MCF 10A (cell line): ENCODE measurements at regions not wholly inside any gene's neighbourhood (a gene's known extent, or its start where the extent isn't known, plus 50 kb on each side); places are given as distances from the start of the nearest gene placed in this dataset.

Experiments
- BruUV-seq: library from RNA; stranded (reverse); fragments of 400-500 nt; replicated peaks from 2 replicates; lab custom pipeline; 2021; lab: Mats Ljungman, UMichigan
- CTCF ChIA-PET: fragments of 300-600 bp; sonication (Branson Sonifier 250); formaldehyde crosslinking; extraction: SDS; loops from one replicate; lab custom pipeline; 2021; ENCODE audit warnings: antibody characterized with exemption, inconsistent platforms; lab: Yijun Ruan, JAX
- POLR2A ChIA-PET: fragments of 300-600, 350-650 bp; sonication (Branson Sonifier 250); formaldehyde crosslinking; extraction: SDS; loops from one replicate; lab custom pipeline; 2020; ENCODE audit warnings: antibody characterized with exemption, inconsistent platforms; lab: Yijun Ruan, JAX
- DNase-seq: peaks from one replicate; pipeline ENCODE4 v3.0.0-alpha.2; 2018; ENCODE audit not compliant: unreplicated experiment
- H3K27ac Mint-ChIP-seq: one replicate; pipeline ENCODE4 v1.8.0; 2022; ENCODE audit warnings: mild to moderate bottlenecking, low read depth, mixed read lengths; ENCODE audit not compliant: unreplicated experiment
- H3K27me3 Mint-ChIP-seq: one replicate; pipeline ENCODE4 v1.8.0; 2022; ENCODE audit warnings: mixed read lengths; ENCODE audit not compliant: insufficient read depth, unreplicated experiment
- H3K36me3 Mint-ChIP-seq: one replicate; pipeline ENCODE4 v1.8.0; 2022; ENCODE audit warnings: mild to moderate bottlenecking, moderate library complexity, mixed read lengths; ENCODE audit not compliant: insufficient read depth, unreplicated experiment
- H3K4me1 Mint-ChIP-seq: one replicate; pipeline ENCODE4 v1.8.0; 2022; ENCODE audit warnings: mixed read lengths; ENCODE audit not compliant: insufficient read depth, unreplicated experiment
- H3K4me3 Mint-ChIP-seq: one replicate; pipeline ENCODE4 v1.8.0; 2022; ENCODE audit warnings: mild to moderate bottlenecking, moderate library complexity, mixed read lengths; ENCODE audit not compliant: unreplicated experiment
- H3K9me3 Mint-ChIP-seq: one replicate; pipeline ENCODE4 v1.8.0; 2022; ENCODE audit warnings: mixed read lengths; ENCODE audit not compliant: unreplicated experiment
- CTCF ChIP-seq: fragments of 200-600 bp; IDR thresholded peaks from one replicate; pipeline ENCODE4 v1.8.0; 2022; ENCODE audit warnings: antibody characterized with exemption, mild to moderate bottlenecking; ENCODE audit not compliant: unreplicated experiment
- intact Hi-C: fragments of 100-400 bp; cut with micrococcal nuclease; formaldehyde crosslinking; loops from 2 replicates; pipeline ENCODE4 v1.14.1; 2022

DNA sequence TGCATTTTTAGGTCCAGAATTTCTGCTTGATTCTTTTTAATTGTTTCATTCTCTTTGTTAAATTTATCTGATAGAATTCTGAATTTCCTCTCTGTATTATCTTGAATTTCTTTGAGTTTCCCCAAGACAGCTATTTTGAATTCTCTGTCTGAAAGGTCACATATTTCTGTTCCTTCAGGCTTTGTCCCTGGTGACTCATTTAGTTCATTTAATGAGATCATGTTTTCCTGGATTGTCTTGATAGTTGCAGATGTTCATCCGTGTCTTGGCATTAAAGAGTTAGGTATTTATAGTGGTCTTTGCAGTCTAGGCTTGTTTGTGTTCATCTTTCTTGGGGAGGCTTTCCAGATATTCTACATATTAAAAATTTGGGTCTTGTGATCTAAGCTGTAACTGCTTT lies 694.8 kb upstream of the CCDC179 start:
- no peak overlapping the region for H3K27ac Mint-ChIP-seq
- H3K9me3 Mint-ChIP-seq, result no peaks in the 10 kb centered on the region
- ChIA-PET CTCF (interaction anchor here (2.6 kb wide), 1 partner anchor 15 kb away, joined by 12 read pairs; no protein-coding TSS in a partner anchor), POLR2A (no interaction called here)
- H3K36me3 Mint-ChIP-seq, result no peaks in the 10 kb centered on the region
- peaks cover 29% of the 10 kb centered on the region for H3K27me3 Mint-ChIP-seq
- H3K4me3 Mint-ChIP-seq, result no peak overlapping the region
- intact Hi-C loops, result no loop called here
- no TSS peak for BruUV-seq
- TF ChIP-seq CTCF, result no peak
- H3K4me1 Mint-ChIP-seq, result no peaks in the 10 kb centered on the region
- DNase-seq, result no peak

GRCh38 chr11:23556163-23556750 lies 696.0 kb upstream of the CCDC179 start:
- Mint-ChIP-seq H3K36me3 (no peaks in the 10 kb centered on the region), H3K27ac (no peak overlapping the region), H3K9me3 (no peaks in the 10 kb centered on the region), H3K27me3 (peaks cover 28% of the 10 kb centered on the region), H3K4me3 (no peak overlapping the region), H3K4me1 (no peaks in the 10 kb centered on the region)
- ChIA-PET CTCF (interaction anchor here (0.5 to 1.4 kb wide), 4 partner anchors 10 to 537 kb away, joined by 3 to 5 read pairs (median 3); no protein-coding TSS in a partner anchor), POLR2A (no interaction called here)
- TF ChIP-seq CTCF, result no peak
- no TSS peak for BruUV-seq
- intact Hi-C loops, result no loop called here
- no peak for DNase-seq

DNA sequence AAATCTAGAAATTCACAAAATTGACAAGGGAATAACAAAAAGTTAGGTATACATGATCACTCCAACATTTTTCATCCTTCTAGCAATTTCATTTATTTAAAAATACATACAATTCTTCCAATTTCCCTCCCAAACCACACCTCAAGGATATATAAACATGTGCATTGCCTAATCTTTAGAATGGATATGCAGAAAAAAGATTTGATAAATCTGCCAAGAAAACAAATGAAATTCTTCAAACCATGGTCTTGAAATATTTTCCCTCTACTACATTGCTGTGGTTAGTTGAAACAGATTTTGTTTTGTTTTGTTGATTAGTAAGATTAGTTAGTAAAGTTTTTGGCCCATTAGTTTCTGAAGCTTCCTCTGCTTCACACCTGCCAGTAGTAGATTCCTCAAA lies 703.3 kb upstream of the CCDC179 start:
- H3K9me3 Mint-ChIP-seq, result no peaks in the 10 kb centered on the region
- BruUV-seq, result no TSS peak
- no peaks in the 10 kb centered on the region for H3K4me1 Mint-ChIP-seq
- no peak overlapping the region for H3K4me3 Mint-ChIP-seq
- intact Hi-C loops, result no loop called here
- no peaks in the 10 kb centered on the region for H3K36me3 Mint-ChIP-seq
- TF ChIP-seq CTCF, result no peak
- H3K27ac Mint-ChIP-seq, result no peak overlapping the region
- ChIA-PET POLR2A (no interaction called here), CTCF (no interaction called here)
- H3K27me3 Mint-ChIP-seq, result peaks cover 65% of the 10 kb centered on the region
- no peak for DNase-seq

DNA sequence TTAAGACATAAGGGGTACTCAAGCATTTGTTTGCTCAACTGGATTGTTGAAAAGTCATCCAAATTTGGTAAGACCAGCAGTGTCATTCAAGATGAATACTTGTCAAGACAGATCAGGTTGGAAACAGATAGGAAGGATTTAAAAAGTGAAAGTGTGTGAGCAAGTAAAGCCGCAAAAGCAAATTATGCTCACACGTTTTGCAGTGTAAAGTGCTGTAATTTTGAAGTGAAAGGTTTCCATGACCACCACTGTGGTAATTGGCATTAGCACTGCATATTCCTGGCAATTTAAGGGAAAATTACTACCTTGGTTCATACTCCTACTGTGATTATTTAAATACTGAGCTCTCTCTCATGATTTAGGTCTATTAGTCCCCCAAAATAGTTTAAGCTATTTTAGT lies 704.1 kb upstream of the CCDC179 start:
- Mint-ChIP-seq H3K9me3 (no peaks in the 10 kb centered on the region), H3K36me3 (no peaks in the 10 kb centered on the region), H3K27me3 (peaks cover 65% of the 10 kb centered on the region), H3K4me1 (no peaks in the 10 kb centered on the region), H3K4me3 (no peak overlapping the region), H3K27ac (no peak overlapping the region)
- CTCF ChIA-PET, result interaction anchor here (1.9 kb wide), 1 partner anchor 24 kb away, joined by 9 read pairs; no protein-coding TSS in a partner anchor
- BruUV-seq, result no TSS peak
- intact Hi-C loops, result no loop called here
- POLR2A ChIA-PET, result no interaction called here
- no peak for TF ChIP-seq CTCF
- no peak for DNase-seq
